BE2C (cell line): ENCODE measurements at regions not wholly inside any gene's neighbourhood (a gene's known extent, or its start where the extent isn't known, plus 50 kb on each side); places are given as distances from the start of the nearest gene placed in this dataset.

Experiments
- DNase-seq: peaks from one replicate; pipeline ENCODE4 v3.0.0-alpha.2; 2020
- H3K27me3 ChIP-seq: fragments of 250-450 bp; sonication (Bioruptor Pico); 2 replicates; pipeline ENCODE4 v1.5.1; 2020; ENCODE audit warnings: mild to moderate bottlenecking
- H3K36me3 ChIP-seq: fragments of 250-450 bp; sonication (Bioruptor Pico); 2 replicates; pipeline ENCODE4 v1.5.1; 2020; ENCODE audit warnings: mild to moderate bottlenecking
- H3K4me1 ChIP-seq: fragments of 250-450 bp; sonication (Bioruptor Pico); 2 replicates; pipeline ENCODE4 v1.5.1; 2020
- H3K4me3 ChIP-seq: 2 replicates; pipeline ENCODE4 v1.5.1; 2011; ENCODE audit warnings: low read depth, low read length
- H3K9me3 ChIP-seq: fragments of 250-450 bp; sonication (Bioruptor Pico); 2 replicates; pipeline ENCODE4 v1.5.1; 2020
- CTCF ChIP-seq: IDR thresholded peaks from 2 replicates; pipeline ENCODE4 v1.5.1; 2012; ENCODE audit warnings: mild to moderate bottlenecking, low read depth, low read length

- TF ChIP-seq CTCF = no peak
- Histone ChIP-seq H3K36me3 (no peaks in the 10 kb centered on the region), H3K4me1 (peaks cover 29% of the 10 kb centered on the region), H3K27me3 (no peaks in the 10 kb centered on the region), H3K9me3 (no peaks in the 10 kb centered on the region), H3K4me3 (0 out of 2 replicates have a peak overlapping the region, but pooled peaks have one; percentile 6)
- DNase-seq = no peak
Measured at GRCh38 chr3:76842216-76842615, 197.7 kb upstream of the ROBO2 start.

- no peak for TF ChIP-seq CTCF
- Histone ChIP-seq H3K36me3 (no peaks in the 10 kb centered on the region), H3K4me3 (no peak overlapping the region), H3K27me3 (no peaks in the 10 kb centered on the region), H3K9me3 (no peaks in the 10 kb centered on the region), H3K4me1 (peaks cover 4% of the 10 kb centered on the region; the same call in 1 of the 2 replicates)
- DNase-seq = no peak
Measured at GRCh38 chr3:76855451-76855850, 184.4 kb upstream of the ROBO2 start.

- H3K36me3 ChIP-seq = no peaks in the 10 kb centered on the region
- TF ChIP-seq CTCF = no peak
- H3K4me1 ChIP-seq = peaks cover 4% of the 10 kb centered on the region; the same call in 1 of the 2 replicates
- no peak overlapping the region for H3K4me3 ChIP-seq
- DNase-seq = no peak
- no peaks in the 10 kb centered on the region for H3K27me3 ChIP-seq
- H3K9me3 ChIP-seq = no peaks in the 10 kb centered on the region
Measured at GRCh38 chr3:76859596-76859995, 180.3 kb upstream of the ROBO2 start.

GRCh38 chr3:76864355-76864754 lies 175.5 kb upstream of the ROBO2 start:
- no peaks in the 10 kb centered on the region for H3K27me3 ChIP-seq
- no peak for DNase-seq
- TF ChIP-seq CTCF = no peak

GRCh38 chr3:76866729-76867408 lies 173.0 kb upstream of the ROBO2 start:
- H3K36me3 ChIP-seq = no peaks in the 10 kb centered on the region
- H3K9me3 ChIP-seq = no peaks in the 10 kb centered on the region
- peaks cover 3% of the 10 kb centered on the region; the same call in 1 of the 2 replicates for H3K4me1 ChIP-seq
- H3K4me3 ChIP-seq = no peak overlapping the region
- no peak for TF ChIP-seq CTCF
- no peaks in the 10 kb centered on the region for H3K27me3 ChIP-seq
- DNase-seq = no peak

More at GRCh38 chr3:76864355-76864754, 175.5 kb upstream of the ROBO2 start:
- Histone ChIP-seq H3K36me3 (no peaks in the 10 kb centered on the region), H3K9me3 (no peaks in the 10 kb centered on the region), H3K4me1 (peaks cover 7% of the 10 kb centered on the region), H3K4me3 (no peak overlapping the region)

- Histone ChIP-seq H3K27me3 (no peaks in the 10 kb centered on the region), H3K4me1 (peaks cover 12% of the 10 kb centered on the region; the same call in 1 of the 2 replicates), H3K36me3 (no peaks in the 10 kb centered on the region), H3K4me3 (no peak overlapping the region), H3K9me3 (no peaks in the 10 kb centered on the region)
- no peak for TF ChIP-seq CTCF
- DNase-seq = no peak
Measured at GRCh38 chr3:76869726-76870384, 170.0 kb upstream of the ROBO2 start.
